ENCODE measurements at regions not wholly inside any gene's neighbourhood (a gene's known extent, or its start where the extent isn't known, plus 50 kb on each side); places are given as distances from the start of the nearest gene placed in this dataset.
"Not testable (repeated sequence)": the region's sequence is repeated elsewhere in the genome, so short reads cannot be mapped to it uniquely, and the experiment has no call there.

GRCh38 chr1:48089356-48089891, 92.2 kb upstream of the TRABD2B start:
- intact Hi-C loops (cut with micrococcal nuclease): no loop called here

- intact Hi-C loops (cut with micrococcal nuclease): no loop called here
These were observed 87.6 kb upstream of the TRABD2B start for GRCh38 chr1:48084826-48085225.

- intact Hi-C loops (cut with micrococcal nuclease): no loop called here
These were observed 85.2 kb upstream of the TRABD2B start for GRCh38 chr1:48082271-48082962.

- intact Hi-C loops (cut with micrococcal nuclease): no loop called here
These were observed 83.4 kb upstream of the TRABD2B start for GRCh38 chr1:48080331-48081255.

- intact Hi-C loops (cut with micrococcal nuclease): no loop called here
These were observed 81.9 kb upstream of the TRABD2B start for GRCh38 chr1:48079096-48079495.

- intact Hi-C loops (cut with micrococcal nuclease): no loop called here
These were observed 80.6 kb upstream of the TRABD2B start for GRCh38 chr1:48077795-48078222.

- intact Hi-C loops (cut with micrococcal nuclease): no loop called here
These were observed 78.8 kb upstream of the TRABD2B start for GRCh38 chr1:48076017-48076416.

GRCh38 chr1:48073798-48074530, 76.8 kb upstream of the TRABD2B start:
- intact Hi-C loops (cut with micrococcal nuclease): no loop called here

GRCh38 chr1:48071513-48071912, 74.3 kb upstream of the TRABD2B start:
- intact Hi-C loops (cut with micrococcal nuclease): no loop called here

- intact Hi-C loops (cut with micrococcal nuclease): no loop called here
These were observed 73.2 kb upstream of the TRABD2B start for GRCh38 chr1:48070396-48070750.

- intact Hi-C loops (cut with micrococcal nuclease): no loop called here
These were observed 72.6 kb upstream of the TRABD2B start for GRCh38 chr1:48069662-48070395.

- intact Hi-C loops (cut with micrococcal nuclease): no loop called here
These were observed 71.0 kb upstream of the TRABD2B start for GRCh38 chr1:48068206-48068605.

- intact Hi-C loops (cut with micrococcal nuclease): no loop called here
These were observed 69.8 kb upstream of the TRABD2B start for GRCh38 chr1:48066936-48067335.

GRCh38 chr1:48064693-48065092, 67.5 kb upstream of the TRABD2B start:
- intact Hi-C loops (cut with micrococcal nuclease): not testable (repeated sequence)

- intact Hi-C loops (cut with micrococcal nuclease): no loop called here
These were observed 65.2 kb upstream of the TRABD2B start for GRCh38 chr1:48062353-48062752.

GRCh38 chr1:48061162-48062136, 64.3 kb upstream of the TRABD2B start:
- intact Hi-C loops (cut with micrococcal nuclease): loop anchor here (2.0 kb wide), 1 partner anchor 65 kb away; the partner anchor contains the start of gene TRABD2B

GRCh38 chr1:48059289-48059688, 62.1 kb upstream of the TRABD2B start:
- intact Hi-C loops (cut with micrococcal nuclease): no loop called here

GRCh38 chr1:48058135-48059025, 61.2 kb upstream of the TRABD2B start:
- intact Hi-C loops (cut with micrococcal nuclease): no loop called here

GRCh38 chr1:48057249-48057648, 60.1 kb upstream of the TRABD2B start:
- intact Hi-C loops (cut with micrococcal nuclease): no loop called here
